IMR-90 (cell line): ENCODE measurements at regions not wholly inside any gene's neighbourhood (a gene's known extent, or its start where the extent isn't known, plus 50 kb on each side); places are given as distances from the start of the nearest gene placed in this dataset.

Source experiments
- ATAC-seq: fragments of 200-7000 bp; cut with Tn5 transposase; 2 replicates; pipeline ENCODE4 v1.9.1; 2020; ENCODE audit warnings: low read depth, mild to moderate bottlenecking, moderate library complexity
- BruUV-seq: library from RNA; stranded (reverse); fragments of 400-500 nt; replicated peaks from 2 replicates; lab custom pipeline; 2021; lab: Mats Ljungman, UMichigan
- CTCF ChIA-PET: fragments of 300-600 bp; formaldehyde crosslinking; extraction: SDS; loops from one replicate; lab custom pipeline; 2021; ENCODE audit warnings: antibody characterized with exemption; lab: Yijun Ruan, JAX
- POLR2A ChIA-PET: fragments of 300-600 bp; sonication (Branson Sonifier 250); formaldehyde crosslinking; loops from one replicate; lab custom pipeline; 2022; ENCODE audit warnings: antibody characterized with exemption; ENCODE audit not compliant: unreplicated experiment; lab: Charles Lee
- DNase-seq: peaks from one replicate; pipeline ENCODE4 v3.0.0; 2013
- H2AFZ ChIP-seq: replicated peaks from 2 replicates; pipeline ENCODE3; 2013; ENCODE audit warnings: low read length, mild to moderate bottlenecking; ENCODE audit not compliant: poor library complexity
- H2AK5ac ChIP-seq: 2 replicates; pipeline ENCODE4 v1.6.1; 2013; ENCODE audit warnings: low read depth, low read length, inconsistent platforms
- H2AK9ac ChIP-seq: replicated peaks from 2 replicates; pipeline ENCODE3; 2013; ENCODE audit warnings: mild to moderate bottlenecking, low read depth, low read length, moderate library complexity; ENCODE audit not compliant: poor library complexity
- H2BK120ac ChIP-seq: 2 replicates; pipeline ENCODE4 v1.6.1; 2013; ENCODE audit warnings: low read depth, low read length, inconsistent platforms
- H2BK15ac ChIP-seq: 3 replicates; pipeline ENCODE4 v1.6.1; 2013; ENCODE audit warnings: low read depth, low read length, inconsistent platforms
- H2BK20ac ChIP-seq: 2 replicates; pipeline ENCODE4 v1.6.1; 2013; ENCODE audit warnings: low read depth, mild to moderate bottlenecking, inconsistent platforms, low read length, moderate library complexity
- H2BK5ac ChIP-seq: 2 replicates; pipeline ENCODE4 v1.6.1; 2013; ENCODE audit warnings: mild to moderate bottlenecking, low read depth, low read length, inconsistent platforms; ENCODE audit not compliant: poor library complexity, severe bottlenecking
- H3K14ac ChIP-seq: replicated peaks from 2 replicates; pipeline ENCODE4 v1.6.1; 2013; ENCODE audit warnings: low read depth, low read length, inconsistent platforms
- H3K18ac ChIP-seq: 2 replicates; pipeline ENCODE4 v1.6.1; 2013; ENCODE audit warnings: low read depth, low read length, control low read depth
- H3K23ac ChIP-seq: 2 replicates; pipeline ENCODE4 v1.6.1; 2013; ENCODE audit warnings: low read depth, low read length, inconsistent platforms
- H3K27ac ChIP-seq: 2 replicates; pipeline ENCODE4 v1.5.1; 2013; ENCODE audit warnings: mild to moderate bottlenecking, control low read depth, low read length; ENCODE audit not compliant: insufficient read depth
- H3K27me3 ChIP-seq: 2 replicates; pipeline ENCODE4 v1.6.1; 2013; ENCODE audit warnings: low read length; ENCODE audit not compliant: control insufficient read depth, insufficient read depth
- H3K36me3 ChIP-seq: 2 replicates; pipeline ENCODE4 v1.6.1; 2013; ENCODE audit warnings: low read length, mixed read lengths; ENCODE audit not compliant: control insufficient read depth, insufficient read depth
- H3K4ac ChIP-seq: 2 replicates; pipeline ENCODE4 v1.6.1; 2013; ENCODE audit warnings: low read depth, low read length, inconsistent platforms
- H3K4me1 ChIP-seq: 2 replicates; pipeline ENCODE4 v1.6.1; 2013; ENCODE audit warnings: low read length, mixed read lengths; ENCODE audit not compliant: control insufficient read depth, insufficient read depth
- H3K4me2 ChIP-seq: 2 replicates; pipeline ENCODE4 v1.6.1; 2013; ENCODE audit warnings: low read depth, mild to moderate bottlenecking, control low read depth, low read length, moderate library complexity
- H3K4me3 ChIP-seq: 2 replicates; pipeline ENCODE4 v1.5.1; 2013; ENCODE audit warnings: low read depth, mild to moderate bottlenecking, control low read depth, low read length, moderate library complexity; ENCODE audit not compliant: insufficient read depth
- H3K56ac ChIP-seq: 2 replicates; pipeline ENCODE4 v1.6.1; 2013; ENCODE audit warnings: low read length, inconsistent platforms; ENCODE audit not compliant: insufficient read depth; ENCODE audit errors: extremely low read depth
- H3K79me1 ChIP-seq, 2 experiments: 2 replicates each; pipeline ENCODE4 v1.6.1; 2013; ENCODE audit warnings: low read length in 2 of 2, inconsistent platforms in 1 of 2, low read depth in 1 of 2
- H3K9ac ChIP-seq: 2 replicates; pipeline ENCODE4 v1.6.1; 2013; ENCODE audit warnings: low read depth, low read length, control low read depth
- H3K9me1 ChIP-seq: 2 replicates; pipeline ENCODE4 v1.6.1; 2013; ENCODE audit warnings: low read length, inconsistent platforms; ENCODE audit not compliant: insufficient read depth
- H3K9me3 ChIP-seq: 2 replicates; pipeline ENCODE4 v1.6.1; 2013; ENCODE audit warnings: low read length; ENCODE audit not compliant: control insufficient read depth, insufficient read depth
- H4K20me1 ChIP-seq: 2 replicates; pipeline ENCODE4 v1.6.1; 2013; ENCODE audit warnings: low read length, inconsistent platforms; ENCODE audit not compliant: insufficient read depth
- H4K5ac ChIP-seq: 2 replicates; pipeline ENCODE4 v1.6.1; 2013; ENCODE audit warnings: mild to moderate bottlenecking, low read depth, low read length, control low read depth
- H4K8ac ChIP-seq, 2 experiments: 2 replicates each; pipeline ENCODE4 v1.6.1; 2013; ENCODE audit warnings: low read depth in 2 of 2, low read length in 2 of 2, control low read depth in 1 of 2, inconsistent platforms in 1 of 2
- H4K91ac ChIP-seq: 2 replicates; pipeline ENCODE4 v1.6.1; 2013; ENCODE audit warnings: low read depth, low read length, inconsistent platforms; ENCODE audit not compliant: insufficient read depth
- CHD1 ChIP-seq: IDR thresholded peaks from 2 replicates; pipeline ENCODE4 v1.6.1; 2012; ENCODE audit warnings: low read depth, low read length, improper control_type of control experiment
- MXI1 ChIP-seq: IDR thresholded peaks from 2 replicates; pipeline ENCODE4 v1.6.1; 2012; ENCODE audit warnings: low read depth, mild to moderate bottlenecking, low read length, moderate library complexity, borderline replicate concordance
- NFE2L2 ChIP-seq: fragments of 150-350 bp; IDR thresholded peaks from 2 replicates; pipeline ENCODE4 v1.6.1; 2016; ENCODE audit warnings: low read depth, mild to moderate bottlenecking, low read length
- RCOR1 ChIP-seq: IDR thresholded peaks from 2 replicates; pipeline ENCODE4 v1.6.1; 2012; ENCODE audit warnings: mild to moderate bottlenecking, low read length, improper control_type of control experiment; ENCODE audit not compliant: insufficient replicate concordance
- WGBS, 2 experiments: methylation state at CpG; one replicate each; pipeline versions ENCODE4 v1.1.5 to v1.1.7; 2013; ENCODE audit warnings: missing lambda C conversion rate in 2 of 2; ENCODE audit not compliant: insufficient read length in 1 of 2; ENCODE audit errors: extremely low coverage in 2 of 2; 5-methylcytosine and 5-hydroxymethylcytosine counted together
- dilution Hi-C: fragments of 300-500 bp; cut with HindIII; formaldehyde crosslinking; loops from one replicate; pipeline ENCODE4 v1.14.3; 2018; ENCODE audit warnings: low sequenced_read_pairs; ENCODE audit not compliant: unreplicated experiment
- in situ Hi-C: fragments of 300-500 bp; cut with MboI; formaldehyde crosslinking; loops from 3 replicates; pipeline ENCODE4 v1.14.3; 2019; ENCODE audit warnings: low sequenced_read_pairs, inconsistent platforms, mixed read lengths
- intact Hi-C: fragments of 100-400 bp; cut with micrococcal nuclease; formaldehyde crosslinking; loops from 2 replicates; pipeline ENCODE4 v1.10.0; 2022
- TF ChIP-seq, protein P1 (sequence below): fragments of 150-350 bp; IDR thresholded peaks from 2 replicates; pipeline ENCODE4 v1.6.1; 2016; ENCODE audit warnings: low read depth, mild to moderate bottlenecking, low read length, moderate library complexity, borderline replicate concordance
- TF ChIP-seq, protein P2 (sequence below): fragments of 150-350 bp; IDR thresholded peaks from 2 replicates; pipeline ENCODE4 v1.6.1; 2017; ENCODE audit warnings: mild to moderate bottlenecking, antibody characterized with exemption, low read length, low read depth

GRCh38 chr11:116267146-116267545, 505.6 kb downstream of the BUD13 start:
- Histone ChIP-seq H4K20me1 (no peaks in the 10 kb centered on the region), H3K9me1 (no peaks in the 10 kb centered on the region), H3K4me2 (no peak overlapping the region), H4K5ac (no peak overlapping the region), H2AFZ (no peak overlapping the region), H2BK20ac (no peak overlapping the region), H3K27me3 (no peaks in the 10 kb centered on the region), H2AK9ac (no peak overlapping the region), H3K4me1 (no peaks in the 10 kb centered on the region), H4K91ac (no peak overlapping the region), H2BK120ac (no peak overlapping the region), H3K36me3 (no peaks in the 10 kb centered on the region), H3K56ac (no peak overlapping the region), H3K9ac (no peak overlapping the region), H3K4ac (no peak overlapping the region), H3K27ac (no peak overlapping the region), H3K18ac (no peak overlapping the region), H4K8ac (no peak overlapping the region), H2BK5ac (no peak overlapping the region), H2BK15ac (no peak overlapping the region), H3K9me3 (no peaks in the 10 kb centered on the region), H2AK5ac (no peak overlapping the region), H3K23ac (no peak overlapping the region), H3K79me1 (no peaks in the 10 kb centered on the region), H3K14ac (no peak overlapping the region), H3K4me3 (no peak overlapping the region)
- dilution Hi-C loops (no loop called here), in situ Hi-C loops (no loop called here), intact Hi-C loops (no loop called here)
- ChIA-PET POLR2A (no interaction called here), CTCF (interaction anchor here (0.6 kb wide), 1 partner anchor 728 kb away, joined by 7 read pairs; no protein-coding TSS in a partner anchor)
- no TSS peak for BruUV-seq
- no peak for ATAC-seq
- DNase-seq: no peak
- TF ChIP-seq RCOR1 (no peak), NFE2L2 (no peak), MXI1 (no peak), CHD1 (no peak)
- TF ChIP-seq, protein P1, sequence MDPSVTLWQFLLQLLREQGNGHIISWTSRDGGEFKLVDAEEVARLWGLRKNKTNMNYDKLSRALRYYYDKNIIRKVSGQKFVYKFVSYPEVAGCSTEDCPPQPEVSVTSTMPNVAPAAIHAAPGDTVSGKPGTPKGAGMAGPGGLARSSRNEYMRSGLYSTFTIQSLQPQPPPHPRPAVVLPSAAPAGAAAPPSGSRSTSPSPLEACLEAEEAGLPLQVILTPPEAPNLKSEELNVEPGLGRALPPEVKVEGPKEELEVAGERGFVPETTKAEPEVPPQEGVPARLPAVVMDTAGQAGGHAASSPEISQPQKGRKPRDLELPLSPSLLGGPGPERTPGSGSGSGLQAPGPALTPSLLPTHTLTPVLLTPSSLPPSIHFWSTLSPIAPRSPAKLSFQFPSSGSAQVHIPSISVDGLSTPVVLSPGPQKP: no peak
- TF ChIP-seq, protein P2, sequence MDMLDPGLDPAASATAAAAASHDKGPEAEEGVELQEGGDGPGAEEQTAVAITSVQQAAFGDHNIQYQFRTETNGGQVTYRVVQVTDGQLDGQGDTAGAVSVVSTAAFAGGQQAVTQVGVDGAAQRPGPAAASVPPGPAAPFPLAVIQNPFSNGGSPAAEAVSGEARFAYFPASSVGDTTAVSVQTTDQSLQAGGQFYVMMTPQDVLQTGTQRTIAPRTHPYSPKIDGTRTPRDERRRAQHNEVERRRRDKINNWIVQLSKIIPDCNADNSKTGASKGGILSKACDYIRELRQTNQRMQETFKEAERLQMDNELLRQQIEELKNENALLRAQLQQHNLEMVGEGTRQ: no peak
- no CpG with 5 or more reads among the region's 5 CpGs for WGBS, 2 experiments
